ENCODE measurements at regions not wholly inside any gene's neighbourhood (a gene's known extent, or its start where the extent isn't known, plus 50 kb on each side); places are given as distances from the start of the nearest gene placed in this dataset.

DNA sequence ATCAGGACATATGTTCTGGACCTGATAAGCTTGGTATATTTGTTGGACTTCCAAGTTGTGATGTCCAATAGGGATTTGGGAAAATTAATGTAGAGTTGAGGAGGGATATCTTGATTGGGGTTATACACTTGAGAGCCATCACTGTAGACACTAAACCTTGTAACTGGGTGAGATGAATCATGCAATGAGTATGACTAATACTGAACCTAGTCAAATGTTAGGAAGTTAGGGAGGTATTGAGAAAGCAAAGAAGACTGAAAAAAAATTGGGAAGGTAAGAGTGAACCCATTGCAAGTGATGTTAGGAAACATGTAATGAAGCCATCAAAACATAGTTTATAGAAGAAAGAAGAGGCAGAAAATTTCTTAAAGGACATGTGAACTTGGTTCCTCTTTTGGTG is 668.4 kb upstream of the CDH9 start:
- TF ChIP-seq, protein P1, sequence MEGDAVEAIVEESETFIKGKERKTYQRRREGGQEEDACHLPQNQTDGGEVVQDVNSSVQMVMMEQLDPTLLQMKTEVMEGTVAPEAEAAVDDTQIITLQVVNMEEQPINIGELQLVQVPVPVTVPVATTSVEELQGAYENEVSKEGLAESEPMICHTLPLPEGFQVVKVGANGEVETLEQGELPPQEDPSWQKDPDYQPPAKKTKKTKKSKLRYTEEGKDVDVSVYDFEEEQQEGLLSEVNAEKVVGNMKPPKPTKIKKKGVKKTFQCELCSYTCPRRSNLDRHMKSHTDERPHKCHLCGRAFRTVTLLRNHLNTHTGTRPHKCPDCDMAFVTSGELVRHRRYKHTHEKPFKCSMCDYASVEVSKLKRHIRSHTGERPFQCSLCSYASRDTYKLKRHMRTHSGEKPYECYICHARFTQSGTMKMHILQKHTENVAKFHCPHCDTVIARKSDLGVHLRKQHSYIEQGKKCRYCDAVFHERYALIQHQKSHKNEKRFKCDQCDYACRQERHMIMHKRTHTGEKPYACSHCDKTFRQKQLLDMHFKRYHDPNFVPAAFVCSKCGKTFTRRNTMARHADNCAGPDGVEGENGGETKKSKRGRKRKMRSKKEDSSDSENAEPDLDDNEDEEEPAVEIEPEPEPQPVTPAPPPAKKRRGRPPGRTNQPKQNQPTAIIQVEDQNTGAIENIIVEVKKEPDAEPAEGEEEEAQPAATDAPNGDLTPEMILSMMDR (IDR thresholded peaks at IDR 0.05) = no peak
- TF ChIP-seq POLR2A (IDR thresholded peaks at IDR 0.05) = no peak

Measured in prostate gland (tissue), 2 donors.